ENCODE measurements at regions not wholly inside any gene's neighbourhood (a gene's known extent, or its start where the extent isn't known, plus 50 kb on each side); places are given as distances from the start of the nearest gene placed in this dataset.

GRCh38 chr3:124611520-124611919 lies 118.7 kb upstream of the UMPS start:
- no peak for TF ChIP-seq CTCF (IDR thresholded peaks at IDR 0.05)
- no peak for TF ChIP-seq POLR2A (IDR thresholded peaks at IDR 0.05)

All from thyroid gland (tissue), 4 donors.